Gastroesophageal sphincter (tissue), 4 donors: ENCODE measurements at regions not wholly inside any gene's neighbourhood (a gene's known extent, or its start where the extent isn't known, plus 50 kb on each side); places are given as distances from the start of the nearest gene placed in this dataset.

Source experiments
- ATAC-seq: fragments of 150-250 bp; one replicate; pipeline ENCODE4 v1.9.1; 2016; ENCODE audit warnings: mild to moderate bottlenecking, moderate library complexity
- H3K27ac ChIP-seq, 4 donors: fragments of 200-600 bp; sonication (generic) in 3 of 4; 1 replicate in 3 of 4; 2 replicates in 1 of 4; pipeline ENCODE4 v1.5.1; 2016 to 2019
- H3K27me3 ChIP-seq: fragments of 200-600 bp; sonication (generic); one replicate; pipeline ENCODE4 v1.5.1; 2019
- H3K36me3 ChIP-seq, 2 donors: fragments of 200-600 bp; sonication (generic); one replicate each; pipeline ENCODE4 v1.5.1; 2019; ENCODE audit warnings: control low read depth in 1 of 2
- H3K4me1 ChIP-seq, 3 donors: fragments of 200-600 bp; sonication (generic); 1 replicate in 2 of 3; 2 replicates in 1 of 3; pipeline ENCODE4 v1.5.1; 2016 to 2019; ENCODE audit warnings: control low read depth in 2 of 3
- H3K4me3 ChIP-seq, 2 donors: fragments of 200-600 bp; sonication (generic); one replicate each; pipeline ENCODE4 v1.5.1; 2019; ENCODE audit warnings: mild to moderate bottlenecking in 1 of 2, moderate library complexity in 1 of 2
- H3K9me3 ChIP-seq, 3 donors: fragments of 200-600 bp; sonication (generic); one replicate each; pipeline ENCODE4 v1.5.1; 2017 to 2019; ENCODE audit warnings: control low read depth in 2 of 3
- CTCF ChIP-seq, 4 experiments: fragments of 200-600 bp in 2 of 4; fragments of 450-650 bp in 2 of 4; sonication (generic) in 1 of 4; IDR thresholded peaks; one replicate each; pipeline ENCODE4 v1.5.1; 2017 to 2019; ENCODE audit warnings: antibody characterized with exemption in 4 of 4, mild to moderate bottlenecking in 2 of 4, moderate library complexity in 2 of 4
- EP300 ChIP-seq: sonication (generic); formaldehyde crosslinking; IDR thresholded peaks from one replicate; pipeline ENCODE4 v1.6.1; 2017; ENCODE audit warnings: antibody characterized with exemption, mild to moderate bottlenecking
- POLR2A ChIP-seq, 2 donors: fragments of 450-650 bp; IDR thresholded peaks; one replicate each; pipeline ENCODE4 v1.6.1; 2017; ENCODE audit warnings: antibody characterized with exemption in 2 of 2, mild to moderate bottlenecking in 2 of 2, moderate library complexity in 1 of 2
- POLR2AphosphoS5 ChIP-seq: sonication (generic); formaldehyde crosslinking; IDR thresholded peaks from one replicate; pipeline ENCODE4 v1.6.1; 2017; ENCODE audit warnings: antibody characterized with exemption
- WGBS, 2 donors: methylation state at CpG; one replicate each; pipeline ENCODE4 v1.1.5; 2018; ENCODE audit warnings: low coverage in 1 of 2; 5-methylcytosine and 5-hydroxymethylcytosine counted together

GRCh38 chr4:27154706-27155105 is 294.1 kb downstream of the STIM2 start:
- H3K4me3 ChIP-seq, result no peak overlapping the region
- H3K4me1 ChIP-seq, result no peaks in the 10 kb centered on the region
- 16 to 27% methylated on average over 2 to 3 of the region's 3 CpGs for WGBS, 2 donors
- no peaks in the 10 kb centered on the region for H3K36me3 ChIP-seq
- TF ChIP-seq POLR2A (IDR thresholded peaks at IDR 0.05) (no peak), POLR2AphosphoS5 (no peak), CTCF (IDR thresholded peaks at IDR 0.05) (no peak), EP300 (no peak)
- no peak for ATAC-seq
- no peaks in the 10 kb centered on the region for H3K27me3 ChIP-seq
- H3K27ac ChIP-seq, result no peak overlapping the region
- no peaks in the 10 kb centered on the region for H3K9me3 ChIP-seq

DNA sequence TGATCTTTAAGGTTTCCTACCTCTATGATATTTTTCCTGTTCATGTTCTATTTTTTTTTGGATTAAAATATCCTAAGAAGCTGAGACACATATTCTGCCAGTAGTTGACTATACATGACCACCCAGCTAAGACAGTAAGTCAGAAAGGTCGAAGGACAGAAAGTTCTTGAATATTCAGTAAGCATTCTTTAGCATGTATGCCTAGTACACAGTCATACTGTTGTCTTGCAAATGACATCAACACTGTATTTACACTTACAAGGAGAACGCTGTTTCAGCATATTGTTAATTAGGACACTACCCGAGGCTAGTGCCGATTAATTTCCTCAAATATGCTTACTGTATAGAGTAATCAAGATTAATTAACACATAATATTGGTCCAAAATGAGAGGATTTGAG is 300.6 kb downstream of the STIM2 start:
- ATAC-seq, result no peak
- Histone ChIP-seq H3K27ac (no peak overlapping the region), H3K4me1 (no peaks in the 10 kb centered on the region), H3K27me3 (no peaks in the 10 kb centered on the region), H3K36me3 (no peaks in the 10 kb centered on the region), H3K9me3 (no peaks in the 10 kb centered on the region), H3K4me3 (no peak overlapping the region)
- TF ChIP-seq EP300 (no peak), POLR2AphosphoS5 (no peak), CTCF (IDR thresholded peaks at IDR 0.05) (no peak), POLR2A (IDR thresholded peaks at IDR 0.05) (no peak)
- WGBS, 2 donors, result 87 to 92% methylated on average over 4 of the region's 4 CpGs

- ATAC-seq, result no peak
- no peaks in the 10 kb centered on the region for H3K36me3 ChIP-seq
- H3K9me3 ChIP-seq, result peaks cover 0 to 7% (median 0%) of the 10 kb centered on the region in 3 donors
- H3K4me3 ChIP-seq, result no peak overlapping the region
- TF ChIP-seq POLR2AphosphoS5 (no peak), CTCF (IDR thresholded peaks at IDR 0.05) (no peak), EP300 (no peak), POLR2A (IDR thresholded peaks at IDR 0.05) (no peak)
- H3K4me1 ChIP-seq, result no peaks in the 10 kb centered on the region
- H3K27ac ChIP-seq, result no peak overlapping the region
- no peaks in the 10 kb centered on the region for H3K27me3 ChIP-seq
- 80 to 100% methylated on average over 1 of the region's 1 CpG for WGBS, 2 donors
Observed at GRCh38 chr4:27168783-27169182, 308.1 kb downstream of the STIM2 start.

GRCh38 chr4:27173280-27173679 is 312.6 kb downstream of the STIM2 start:
- no peak overlapping the region for H3K4me3 ChIP-seq
- H3K27ac ChIP-seq, result no peak overlapping the region
- 61 to 83% methylated on average over 6 to 7 of the region's 7 CpGs for WGBS, 2 donors
- H3K9me3 ChIP-seq, result peaks cover 0 to 4% (median 0%) of the 10 kb centered on the region in 3 donors
- ATAC-seq, result no peak
- no peaks in the 10 kb centered on the region for H3K4me1 ChIP-seq
- H3K36me3 ChIP-seq, result no peaks in the 10 kb centered on the region
- no peak for TF ChIP-seq POLR2A (IDR thresholded peaks at IDR 0.05)
- TF ChIP-seq EP300, result no peak
- TF ChIP-seq POLR2AphosphoS5, result no peak
- no peak for TF ChIP-seq CTCF (IDR thresholded peaks at IDR 0.05)
- no peaks in the 10 kb centered on the region for H3K27me3 ChIP-seq

DNA sequence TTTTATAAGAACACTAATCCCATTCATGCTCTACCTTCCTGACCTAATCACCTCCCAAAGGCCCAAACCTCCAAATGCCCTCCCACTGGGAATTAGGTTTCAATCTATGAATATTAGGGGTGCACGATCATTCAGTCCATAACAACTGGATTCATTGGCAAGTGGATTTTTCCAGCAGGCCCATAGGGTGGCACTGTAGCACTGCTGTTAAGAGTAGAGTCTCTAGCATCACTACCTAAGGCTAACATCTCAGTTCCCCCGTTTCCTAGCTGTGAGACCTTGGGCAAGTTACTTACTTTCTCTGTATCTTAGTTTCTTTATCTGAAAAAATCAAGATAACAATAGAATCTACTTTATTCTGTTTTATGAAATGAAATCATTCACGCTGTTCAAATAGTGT is 315.8 kb downstream of the STIM2 start:
- Histone ChIP-seq H3K27me3 (no peaks in the 10 kb centered on the region), H3K27ac (no peak overlapping the region), H3K4me1 (no peaks in the 10 kb centered on the region), H3K36me3 (no peaks in the 10 kb centered on the region), H3K9me3 (no peaks in the 10 kb centered on the region), H3K4me3 (no peak overlapping the region)
- no peak for TF ChIP-seq EP300
- peak; percentile 32 to 62 (median 52) for TF ChIP-seq CTCF (IDR thresholded peaks at IDR 0.05)
- 41 to 50% methylated on average over 2 of the region's 3 CpGs for WGBS, 2 donors
- ATAC-seq, result no peak
